Uterus (tissue), 2 donors: ENCODE measurements at regions not wholly inside any gene's neighbourhood (a gene's known extent, or its start where the extent isn't known, plus 50 kb on each side); places are given as distances from the start of the nearest gene placed in this dataset.

Experiments
- CTCF ChIP-seq, 4 experiments: fragments of 200-600 bp in 2 of 4; fragments of 450-650 bp in 2 of 4; sonication (generic) in 2 of 4; IDR thresholded peaks; one replicate each; pipeline ENCODE4 v1.5.1; 2016 to 2019; ENCODE audit warnings: antibody characterized with exemption in 4 of 4, mild to moderate bottlenecking in 2 of 4, moderate library complexity in 1 of 4
- POLR2A ChIP-seq, 2 donors: fragments of 450-650 bp; IDR thresholded peaks; one replicate each; pipeline ENCODE4 v1.6.1; 2016; ENCODE audit warnings: antibody characterized with exemption in 2 of 2, mild to moderate bottlenecking in 1 of 2, moderate library complexity in 1 of 2

DNA sequence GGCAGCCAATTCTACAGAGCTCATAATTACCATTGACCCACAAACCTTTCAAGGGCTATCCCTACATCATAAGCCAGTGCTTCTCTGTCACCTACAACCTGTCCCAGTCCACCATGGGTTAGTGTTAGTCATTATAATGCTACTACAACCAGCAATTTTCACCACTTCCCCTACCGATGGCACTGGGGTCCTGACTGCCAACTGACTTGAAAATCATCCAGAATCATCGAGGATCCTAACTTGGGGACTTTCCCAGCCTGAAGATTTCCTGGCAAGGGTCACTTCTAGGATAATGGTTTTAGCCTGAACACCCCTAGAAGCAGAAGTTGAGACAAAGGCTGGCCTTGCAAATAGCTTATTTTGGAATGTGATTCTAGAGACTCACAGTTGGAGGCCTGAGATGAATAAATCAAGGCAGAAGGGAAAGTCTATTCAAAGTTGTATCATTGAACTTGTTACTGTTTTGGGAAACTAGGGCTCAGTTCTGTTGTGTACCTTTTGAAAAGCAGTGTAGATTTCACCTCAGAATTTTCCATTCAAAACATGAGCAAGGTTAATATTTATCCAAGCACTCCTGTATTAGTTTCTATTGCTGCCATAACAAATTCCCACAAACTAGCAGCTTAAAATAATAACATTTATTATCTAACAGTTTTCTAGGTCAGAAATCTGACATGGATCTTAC, 633.0 kb downstream of the LRRC70 start:
- TF ChIP-seq CTCF (IDR thresholded peaks at IDR 0.05) (no peak), POLR2A (IDR thresholded peaks at IDR 0.05) (no peak)
